GM18951 (cell line): ENCODE measurements at regions not wholly inside any gene's neighbourhood (a gene's known extent, or its start where the extent isn't known, plus 50 kb on each side); places are given as distances from the start of the nearest gene placed in this dataset.
"Not testable (repeated sequence)": the region's sequence is repeated elsewhere in the genome, so short reads cannot be mapped to it uniquely, and the experiment has no call there.

Experiments used
- POLR2A ChIP-seq: IDR thresholded peaks from 4 replicates; pipeline ENCODE4 v1.6.1; 2011; ENCODE audit warnings: mild to moderate bottlenecking; ENCODE audit not compliant: insufficient read length, insufficient read depth; ENCODE audit errors: extremely low read depth
- in situ Hi-C: fragments of 300-500 bp; cut with MboI; formaldehyde crosslinking; loops from one replicate; pipeline ENCODE4 v1.12.0; 2022; ENCODE audit warnings: low sequenced_read_pairs, mixed read lengths, inconsistent platforms; ENCODE audit not compliant: unreplicated experiment

DNA sequence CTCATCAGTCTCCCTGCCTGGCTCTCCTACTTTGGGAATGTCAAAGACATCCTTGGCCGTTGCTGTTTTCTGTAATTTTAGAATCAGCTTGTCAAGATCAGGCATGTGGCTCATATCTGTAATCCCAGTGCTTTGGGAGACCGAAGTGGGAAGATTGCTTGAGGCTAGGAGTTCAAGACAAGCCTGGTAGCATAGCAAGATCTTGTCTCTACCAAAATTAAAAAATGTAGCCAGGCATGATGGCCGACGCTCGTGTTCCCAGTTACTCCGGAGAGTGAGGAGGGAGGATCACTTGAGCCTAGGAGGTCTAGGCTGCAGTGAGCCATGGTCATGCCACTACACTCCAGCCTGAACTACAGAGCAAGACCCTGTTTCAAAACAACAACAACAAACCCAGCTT, 144.0 kb upstream of the ATP10A start:
- in situ Hi-C loops: no loop called here
- no peak for TF ChIP-seq POLR2A

GRCh38 chr15:26001201-26001600, 138.1 kb upstream of the ATP10A start:
- no peak for TF ChIP-seq POLR2A
- in situ Hi-C loops: no loop called here

- TF ChIP-seq POLR2A: no peak
- in situ Hi-C loops: no loop called here
Observed at GRCh38 chr15:25993506-25993905, 130.4 kb upstream of the ATP10A start.

- in situ Hi-C loops: no loop called here
- TF ChIP-seq POLR2A: no peak
Observed at GRCh38 chr15:25990220-25990619, 127.1 kb upstream of the ATP10A start.

DNA sequence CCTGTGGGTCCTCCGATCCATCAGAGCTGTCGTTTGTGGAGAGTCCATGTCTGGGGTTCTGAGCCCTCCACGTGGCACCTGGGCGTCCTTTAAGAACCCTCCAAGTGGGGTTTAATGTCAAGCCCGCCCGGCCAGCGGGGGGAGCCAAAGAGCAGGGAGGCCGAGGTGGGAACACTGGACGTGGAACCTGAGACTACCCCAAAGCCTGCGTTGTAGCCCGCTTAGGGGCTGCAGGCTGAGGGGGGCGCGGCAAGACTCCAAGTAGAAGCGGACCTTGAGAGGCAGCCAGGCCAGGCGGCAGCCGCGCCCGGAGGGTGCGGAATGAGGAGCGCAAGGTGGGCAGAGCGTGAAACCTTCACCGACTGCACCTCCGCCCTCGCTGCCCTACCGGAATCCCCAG, 126.2 kb upstream of the ATP10A start:
- in situ Hi-C loops: no loop called here

DNA sequence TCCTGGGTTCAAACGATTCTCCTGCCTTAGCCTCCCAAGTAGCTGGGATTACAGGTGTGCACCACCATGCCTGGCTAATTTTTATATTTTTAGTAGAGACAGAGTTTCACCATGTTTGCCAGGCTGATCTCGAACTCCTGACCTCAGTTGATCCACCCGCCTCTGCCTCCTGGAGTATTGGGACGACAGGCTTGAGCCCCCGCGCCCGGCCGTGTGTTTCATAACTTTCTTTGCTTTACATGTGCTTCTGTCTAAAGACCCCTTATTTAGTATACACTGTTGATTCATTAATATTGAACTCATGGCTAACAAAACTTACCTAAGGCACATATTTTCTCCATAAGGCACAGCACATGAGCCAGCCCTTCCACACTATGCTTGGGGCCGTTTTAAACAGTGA, 125.6 kb upstream of the ATP10A start:
- in situ Hi-C loops: not testable (repeated sequence)

More for the DNA sequence above, 126.2 kb upstream of the ATP10A start:
- TF ChIP-seq POLR2A: no peak

DNA sequence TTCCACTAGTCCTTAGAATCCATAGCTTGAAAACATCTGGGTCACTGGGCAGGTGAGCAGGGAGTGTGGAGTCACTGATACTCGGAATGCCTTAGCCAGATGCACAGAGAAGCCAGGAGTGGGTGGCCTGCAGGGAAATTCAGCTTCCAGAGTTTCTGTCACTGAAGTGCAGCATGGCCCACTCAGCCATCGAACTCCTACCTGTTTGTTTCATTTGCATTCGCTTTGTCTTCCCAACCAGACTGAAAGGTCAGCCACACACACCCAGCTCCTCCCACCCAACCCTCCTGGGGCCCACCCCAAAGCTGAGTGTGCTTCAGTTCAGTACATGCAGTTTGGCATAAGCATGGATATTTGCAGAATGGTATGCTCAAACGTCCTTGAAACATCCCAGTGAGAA, 124.5 kb upstream of the ATP10A start:
- TF ChIP-seq POLR2A: no peak
- in situ Hi-C loops: no loop called here

DNA sequence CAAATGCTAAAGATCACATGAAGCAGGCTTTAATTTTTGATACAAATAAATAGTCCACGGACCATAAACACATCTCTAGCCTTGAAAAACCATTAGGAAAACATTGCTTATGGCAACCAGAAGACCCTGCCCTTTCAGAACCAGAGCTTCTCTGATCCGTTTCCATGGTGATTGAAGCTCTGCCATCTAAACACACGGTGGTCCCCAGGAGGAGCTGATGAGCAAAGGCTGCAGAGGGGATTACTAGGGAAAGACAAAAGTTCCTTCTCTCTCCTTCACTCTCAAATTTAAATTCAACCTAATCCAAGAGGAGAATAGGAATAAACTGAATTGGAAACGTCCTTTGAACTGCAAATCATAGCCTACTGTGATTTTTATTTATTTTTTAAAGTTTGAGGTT, 122.0 kb upstream of the ATP10A start:
- TF ChIP-seq POLR2A: no peak
- in situ Hi-C loops: no loop called here

- in situ Hi-C loops: no loop called here
- TF ChIP-seq POLR2A: no peak
Observed at GRCh38 chr15:25982736-25983135, 119.6 kb upstream of the ATP10A start.

DNA sequence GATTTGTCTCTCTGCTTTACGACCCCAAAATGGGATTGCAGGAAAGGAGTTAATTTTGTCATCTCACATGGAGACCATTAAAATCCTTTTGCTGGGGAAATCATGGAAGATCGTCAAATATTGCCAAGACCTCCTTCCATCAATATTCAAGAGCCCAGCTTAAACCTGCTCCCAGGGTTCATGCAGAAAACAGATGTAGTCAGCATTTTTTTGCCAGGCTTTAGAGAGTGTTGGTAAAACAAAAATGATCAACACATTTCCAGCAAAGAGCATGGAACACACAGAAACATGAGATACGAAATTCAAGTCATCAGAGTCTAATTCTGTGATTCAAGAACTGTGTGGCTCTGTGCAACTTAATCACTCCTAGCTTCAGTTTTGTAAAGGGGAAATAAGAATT, 118.0 kb upstream of the ATP10A start:
- in situ Hi-C loops: no loop called here
- TF ChIP-seq POLR2A: no peak

DNA sequence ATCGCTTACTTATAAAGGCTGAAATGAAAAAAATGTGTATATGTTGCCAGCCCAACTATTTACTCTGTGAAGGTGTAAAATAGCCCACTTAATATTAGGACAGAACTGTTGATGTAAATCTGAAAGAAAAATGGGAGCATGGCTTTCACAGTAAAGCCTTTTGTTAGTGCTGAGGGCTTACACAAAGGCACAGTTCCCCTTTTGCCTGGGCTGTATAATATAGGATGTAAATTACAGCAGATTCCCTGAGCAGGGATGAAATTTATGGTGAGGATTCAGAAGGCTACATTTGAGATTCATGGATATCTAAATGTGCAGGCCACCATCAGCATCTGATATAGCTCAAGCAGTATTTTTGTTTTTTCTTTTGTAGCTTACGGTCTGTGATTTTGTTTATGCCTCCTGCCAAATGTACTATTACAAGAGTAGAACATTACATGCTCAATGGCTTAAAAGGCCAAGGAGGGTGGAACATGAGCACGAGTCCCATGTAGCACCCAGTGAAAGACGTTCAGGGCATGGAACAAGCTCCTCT, 109.1 kb upstream of the ATP10A start:
- no peak for TF ChIP-seq POLR2A
- in situ Hi-C loops: no loop called here

DNA sequence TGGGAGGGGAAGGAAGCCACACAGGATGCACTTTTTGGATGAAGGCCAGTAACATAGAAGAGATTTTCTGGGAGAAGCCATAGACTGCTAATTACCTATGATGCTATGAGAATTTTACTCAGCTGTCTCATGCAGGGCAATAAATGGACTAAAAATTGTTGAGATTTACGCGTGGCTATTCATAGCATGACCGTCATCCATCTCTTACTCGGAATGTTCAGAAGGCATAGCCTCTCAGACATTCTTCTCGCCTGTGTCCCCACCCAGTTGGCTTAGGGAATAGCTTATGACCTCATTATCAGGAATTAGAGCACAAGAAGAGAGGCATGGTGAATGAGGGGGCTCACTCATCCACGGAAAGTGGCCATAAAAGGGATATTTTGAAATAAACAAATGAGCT, 107.9 kb upstream of the ATP10A start:
- in situ Hi-C loops: no loop called here
- no peak for TF ChIP-seq POLR2A

DNA sequence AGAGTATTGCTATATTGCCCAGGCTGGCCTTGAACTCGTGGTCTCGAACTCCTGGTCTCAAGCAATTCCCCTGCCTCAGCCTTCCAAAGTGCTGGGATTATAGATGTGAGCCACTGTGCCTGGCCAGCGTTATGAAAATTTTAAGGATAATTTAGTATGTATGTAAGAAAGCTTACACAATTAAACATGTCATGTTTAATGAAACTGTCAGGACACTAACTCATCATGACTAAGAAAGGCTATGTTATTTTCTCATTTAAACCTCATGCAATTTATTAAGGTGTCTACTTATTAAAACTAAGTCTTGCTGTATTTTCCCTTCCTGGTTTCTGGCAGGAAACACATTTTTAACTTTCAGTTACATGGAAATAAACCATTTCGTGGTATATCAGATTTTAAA, 106.8 kb upstream of the ATP10A start:
- no peak for TF ChIP-seq POLR2A
- in situ Hi-C loops: no loop called here

GRCh38 chr15:25967116-25967515, 104.0 kb upstream of the ATP10A start:
- TF ChIP-seq POLR2A: no peak
- in situ Hi-C loops: no loop called here

DNA sequence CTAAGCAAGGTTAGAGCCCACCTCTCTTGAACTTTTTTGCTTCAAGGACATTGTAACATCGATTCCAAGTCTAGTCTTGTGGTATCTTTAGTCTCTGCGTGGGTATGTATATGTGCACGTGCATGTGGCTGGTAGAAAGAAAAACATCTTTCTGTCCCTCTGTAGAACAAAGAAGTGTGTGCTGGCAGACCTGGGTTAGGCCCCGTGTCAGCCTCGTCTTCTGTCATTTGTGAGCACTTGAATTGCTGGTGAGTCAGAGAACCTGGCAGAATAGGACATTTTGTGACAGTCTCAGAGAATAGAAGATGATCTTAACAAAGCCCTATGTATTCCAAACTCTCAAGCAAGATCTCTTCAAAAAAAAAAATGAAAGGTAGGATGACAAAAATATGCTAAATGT, 102.2 kb upstream of the ATP10A start:
- in situ Hi-C loops: no loop called here
- no peak for TF ChIP-seq POLR2A

GRCh38 chr15:25960273-25960672, 97.1 kb upstream of the ATP10A start:
- no peak for TF ChIP-seq POLR2A
- in situ Hi-C loops: no loop called here

- in situ Hi-C loops: no loop called here
- no peak for TF ChIP-seq POLR2A
Observed at GRCh38 chr15:25959100-25959499, 96.0 kb upstream of the ATP10A start.
